ENCODE measurements at regions not wholly inside any gene's neighbourhood (a gene's known extent, or its start where the extent isn't known, plus 50 kb on each side); places are given as distances from the start of the nearest gene placed in this dataset.

- TF ChIP-seq CTCF (IDR thresholded peaks at IDR 0.05) (no peak), POLR2A (IDR thresholded peaks at IDR 0.05) (no peak)
- Histone ChIP-seq H3K9me3 (no peaks in the 10 kb centered on the region), H3K4me3 (no peak overlapping the region), H3K4me1 (no peaks in the 10 kb centered on the region), H3K27ac (no peak overlapping the region), H3K36me3 (no peaks in the 10 kb centered on the region), H3K27me3 (no peaks in the 10 kb centered on the region)
- no peak for DNase-seq
Observed at GRCh38 chr10:61612450-61612849, 50.3 kb upstream of the CABCOCO1 start.

- Histone ChIP-seq H3K4me3 (no peak overlapping the region), H3K27ac (no peak overlapping the region), H3K9me3 (no peaks in the 10 kb centered on the region), H3K36me3 (no peaks in the 10 kb centered on the region), H3K27me3 (no peaks in the 10 kb centered on the region), H3K4me1 (no peaks in the 10 kb centered on the region)
- DNase-seq = peak in 1 of 3 donors; percentile 43
- no peak for TF ChIP-seq CTCF (IDR thresholded peaks at IDR 0.05)
- no peak for TF ChIP-seq POLR2A (IDR thresholded peaks at IDR 0.05)
Observed at GRCh38 chr10:61612009-61612408, 50.7 kb upstream of the CABCOCO1 start.

GRCh38 chr10:61609701-61610100, 53.0 kb upstream of the CABCOCO1 start:
- Histone ChIP-seq H3K4me3 (no peak overlapping the region), H3K27ac (no peak overlapping the region), H3K9me3 (no peaks in the 10 kb centered on the region), H3K36me3 (no peaks in the 10 kb centered on the region), H3K27me3 (no peaks in the 10 kb centered on the region), H3K4me1 (no peaks in the 10 kb centered on the region)
- DNase-seq = no peak
- TF ChIP-seq POLR2A (IDR thresholded peaks at IDR 0.05) (no peak), CTCF (IDR thresholded peaks at IDR 0.05) (no peak)

- DNase-seq = no peak
- Histone ChIP-seq H3K4me1 (no peaks in the 10 kb centered on the region), H3K36me3 (no peaks in the 10 kb centered on the region), H3K4me3 (no peak overlapping the region), H3K27ac (no peak overlapping the region), H3K27me3 (no peaks in the 10 kb centered on the region), H3K9me3 (no peaks in the 10 kb centered on the region)
- TF ChIP-seq CTCF (IDR thresholded peaks at IDR 0.05) = no peak
- TF ChIP-seq POLR2A (IDR thresholded peaks at IDR 0.05) = no peak
Observed at GRCh38 chr10:61608255-61609033, 54.3 kb upstream of the CABCOCO1 start.

GRCh38 chr10:61606959-61607907, 55.5 kb upstream of the CABCOCO1 start:
- DNase-seq = no peak
- Histone ChIP-seq H3K36me3 (no peaks in the 10 kb centered on the region), H3K4me3 (no peak overlapping the region), H3K27ac (no peak overlapping the region), H3K4me1 (no peaks in the 10 kb centered on the region), H3K27me3 (no peaks in the 10 kb centered on the region), H3K9me3 (no peaks in the 10 kb centered on the region)
- TF ChIP-seq POLR2A (IDR thresholded peaks at IDR 0.05) (no peak), CTCF (IDR thresholded peaks at IDR 0.05) (peak in 4 of 6 experiments; percentile 30 to 43 (median 41))

Measured in Peyer's patch (tissue), 4 donors.